Stimulated activated effector memory CD8-positive, alpha-beta T cell treated with anti-CD3 and anti-CD28 coated beads, Interleukin-12 subunit alpha, Interleukin-12 subunit beta, amount 100 ng/mL, for 72 hours (primary cell): ENCODE measurements at regions not wholly inside any gene's neighbourhood (a gene's known extent, or its start where the extent isn't known, plus 50 kb on each side); places are given as distances from the start of the nearest gene placed in this dataset.
"Not testable (repeated sequence)": the region's sequence is repeated elsewhere in the genome, so short reads cannot be mapped to it uniquely, and the experiment has no call there.

Experiments
- ATAC-seq: fragments of 150-1000 bp; cut with Tn5 transposase; 2 replicates; pipeline ENCODE4 v1.10.0; 2021
- DNase-seq, 2 donors: peaks; one replicate each; pipeline ENCODE4 v3.0.0; 2021 to 2022; ENCODE audit warnings: low spot score in 2 of 2
- H3K27ac Mint-ChIP-seq: one replicate; pipeline ENCODE4 v1.8.0; 2022; ENCODE audit warnings: mild to moderate bottlenecking, mixed read lengths
- H3K36me3 Mint-ChIP-seq: one replicate; pipeline ENCODE4 v1.8.0; 2022; ENCODE audit warnings: mild to moderate bottlenecking, mixed read lengths
- H3K4me1 Mint-ChIP-seq: one replicate; pipeline ENCODE4 v1.8.0; 2022; ENCODE audit warnings: mixed read lengths
- H3K4me3 Mint-ChIP-seq: one replicate; pipeline ENCODE4 v1.8.0; 2022; ENCODE audit warnings: mild to moderate bottlenecking, mixed read lengths
- H3K9me3 Mint-ChIP-seq: one replicate; pipeline ENCODE4 v1.8.0; 2022; ENCODE audit warnings: mixed read lengths

DNA sequence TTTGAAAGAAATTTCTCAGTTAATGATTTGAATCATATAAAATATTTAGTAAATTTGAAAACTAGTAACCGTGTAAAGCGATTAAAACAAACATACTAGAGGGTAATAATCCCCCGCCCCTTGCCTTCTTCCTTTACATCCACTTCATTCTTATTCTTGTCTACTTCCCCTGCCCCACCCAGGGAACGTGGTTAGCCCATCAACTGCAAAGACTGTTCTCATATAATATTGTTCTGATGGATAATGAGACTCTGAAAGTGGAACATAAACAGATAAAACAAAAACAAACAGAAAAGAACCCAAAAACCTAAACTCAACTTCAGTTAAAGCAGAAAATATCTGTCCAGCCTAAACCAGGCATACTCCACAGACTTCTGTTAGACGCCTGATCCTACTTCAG, 108.1 kb upstream of the GTF2H2C_2 start:
- H3K9me3 Mint-ChIP-seq, H3K36me3 Mint-ChIP-seq, H3K27ac Mint-ChIP-seq, ATAC-seq, H3K4me1 Mint-ChIP-seq, H3K4me3 Mint-ChIP-seq: not testable (repeated sequence)
- DNase-seq = peak in 1 of 2 donors; percentile 28
